Astrocyte (in vitro differentiated cells and primary cell): ENCODE measurements at regions not wholly inside any gene's neighbourhood (a gene's known extent, or its start where the extent isn't known, plus 50 kb on each side); places are given as distances from the start of the nearest gene placed in this dataset.

Source experiments
- DNase-seq: peaks from one replicate; pipeline ENCODE4 v3.0.0-alpha.2; 2010; ENCODE audit warnings: low read depth
- FAIRE-seq: peaks from 2 replicates; lab custom pipeline; 2011; peaks lifted over from hg19 to GRCh38; lab: Jason Lieb, UNC
- H2AFZ ChIP-seq: 2 replicates; pipeline ENCODE4 v1.6.0; 2012; ENCODE audit warnings: low read depth, low read length, inconsistent platforms
- H3K27ac ChIP-seq: 2 replicates; pipeline ENCODE4 v1.5.1; 2011; ENCODE audit warnings: low read depth, low read length, inconsistent platforms
- H3K27me3 ChIP-seq: 2 replicates; pipeline ENCODE4 v1.6.0; 2011; ENCODE audit warnings: low read length, inconsistent platforms; ENCODE audit not compliant: insufficient read depth
- H3K36me3 ChIP-seq: 2 replicates; pipeline ENCODE4 v1.5.1; 2011; ENCODE audit warnings: low read length, inconsistent platforms; ENCODE audit not compliant: insufficient read depth
- H3K4me1 ChIP-seq: 2 replicates; pipeline ENCODE4 v1.5.1; 2011; ENCODE audit warnings: low read length, inconsistent platforms; ENCODE audit not compliant: insufficient read depth
- H3K4me2 ChIP-seq: 2 replicates; pipeline ENCODE4 v1.6.0; 2012; ENCODE audit warnings: low read length, inconsistent platforms
- H3K4me3 ChIP-seq: 2 replicates; pipeline ENCODE4 v1.5.1; 2011; ENCODE audit warnings: low read depth, mild to moderate bottlenecking, low read length, inconsistent platforms; ENCODE audit not compliant: insufficient read depth
- H3K79me2 ChIP-seq: 2 replicates; pipeline ENCODE4 v1.6.0; 2012; ENCODE audit warnings: mild to moderate bottlenecking, low read length, inconsistent platforms; ENCODE audit not compliant: insufficient read depth
- H3K9ac ChIP-seq: 2 replicates; pipeline ENCODE4 v1.6.0; 2012; ENCODE audit warnings: mild to moderate bottlenecking, low read length, inconsistent platforms
- H3K9me3 ChIP-seq: 2 replicates; pipeline ENCODE4 v1.5.1; 2012; ENCODE audit warnings: low read depth, mild to moderate bottlenecking, low read length, inconsistent platforms; ENCODE audit not compliant: insufficient read depth
- H4K20me1 ChIP-seq: 2 replicates; pipeline ENCODE4 v1.6.0; 2012; ENCODE audit warnings: low read length, inconsistent platforms; ENCODE audit not compliant: insufficient read depth
- H3K27ac Mint-ChIP-seq: one replicate; pipeline ENCODE4 v1.8.0; 2021; ENCODE audit warnings: mild to moderate bottlenecking, mixed read lengths; ENCODE audit not compliant: unreplicated experiment
- H3K27me3 Mint-ChIP-seq: one replicate; pipeline ENCODE4 v1.8.0; 2021; ENCODE audit warnings: low read depth, mixed read lengths; ENCODE audit not compliant: unreplicated experiment
- H3K36me3 Mint-ChIP-seq: one replicate; pipeline ENCODE4 v1.8.0; 2021; ENCODE audit warnings: low read depth, mixed read lengths; ENCODE audit not compliant: unreplicated experiment
- H3K4me1 Mint-ChIP-seq: one replicate; pipeline ENCODE4 v1.8.0; 2021; ENCODE audit warnings: low read depth, mixed read lengths; ENCODE audit not compliant: unreplicated experiment
- H3K4me3 Mint-ChIP-seq: one replicate; pipeline ENCODE4 v1.8.0; 2021; ENCODE audit warnings: mild to moderate bottlenecking, moderate library complexity, mixed read lengths; ENCODE audit not compliant: unreplicated experiment
- H3K9me3 Mint-ChIP-seq: one replicate; pipeline ENCODE4 v1.8.0; 2021; ENCODE audit warnings: mild to moderate bottlenecking, mixed read lengths; ENCODE audit not compliant: unreplicated experiment
- EZH2 ChIP-seq: IDR thresholded peaks from 2 replicates; pipeline ENCODE4 v1.6.1; 2012; ENCODE audit warnings: mild to moderate bottlenecking, low read length, inconsistent platforms; ENCODE audit not compliant: insufficient read depth
- TF ChIP-seq, protein P1 (sequence below): IDR thresholded peaks from 2 replicates; pipeline ENCODE4 v1.5.1; 2011; ENCODE audit warnings: low read depth, mild to moderate bottlenecking, inconsistent platforms, low read length, moderate library complexity; ENCODE audit not compliant: insufficient read depth

DNA sequence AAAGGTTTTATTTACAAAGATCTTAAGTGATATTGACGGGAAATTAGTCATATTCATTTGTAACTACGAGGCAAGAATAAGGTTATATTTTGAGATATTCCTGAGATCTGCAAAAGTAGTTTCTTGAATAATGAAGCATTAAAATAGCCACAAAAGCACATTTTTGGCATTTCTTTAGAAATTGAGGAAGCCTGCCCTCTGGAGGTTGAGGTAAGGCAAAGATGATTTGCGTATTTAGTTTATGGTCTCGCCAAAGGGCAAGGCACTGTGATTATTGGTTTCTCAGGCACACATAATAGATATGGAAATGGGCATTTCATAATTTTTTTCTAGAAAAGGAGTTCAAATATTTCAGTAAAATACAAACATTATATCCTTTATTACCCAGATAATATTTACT is 143.7 kb upstream of the RPRM start:
- H3K27me3 Mint-ChIP-seq: no peaks in the 10 kb centered on the region
- no peaks in the 10 kb centered on the region for H3K79me2 ChIP-seq
- no peaks in the 10 kb centered on the region for H3K27me3 ChIP-seq
- no peak for FAIRE-seq
- H3K9me3 ChIP-seq: peaks cover 3% of the 10 kb centered on the region
- H3K4me3 ChIP-seq: no peak overlapping the region
- H3K27ac Mint-ChIP-seq: no peak overlapping the region
- H3K9ac ChIP-seq: no peak overlapping the region
- H3K4me1 Mint-ChIP-seq: no peaks in the 10 kb centered on the region
- H2AFZ ChIP-seq: no peak overlapping the region
- DNase-seq: no peak
- no peak overlapping the region for H3K4me3 Mint-ChIP-seq
- H4K20me1 ChIP-seq: no peaks in the 10 kb centered on the region
- no peak overlapping the region for H3K4me2 ChIP-seq
- no peak overlapping the region for H3K27ac ChIP-seq
- no peaks in the 10 kb centered on the region for H3K9me3 Mint-ChIP-seq
- TF ChIP-seq, protein P1, sequence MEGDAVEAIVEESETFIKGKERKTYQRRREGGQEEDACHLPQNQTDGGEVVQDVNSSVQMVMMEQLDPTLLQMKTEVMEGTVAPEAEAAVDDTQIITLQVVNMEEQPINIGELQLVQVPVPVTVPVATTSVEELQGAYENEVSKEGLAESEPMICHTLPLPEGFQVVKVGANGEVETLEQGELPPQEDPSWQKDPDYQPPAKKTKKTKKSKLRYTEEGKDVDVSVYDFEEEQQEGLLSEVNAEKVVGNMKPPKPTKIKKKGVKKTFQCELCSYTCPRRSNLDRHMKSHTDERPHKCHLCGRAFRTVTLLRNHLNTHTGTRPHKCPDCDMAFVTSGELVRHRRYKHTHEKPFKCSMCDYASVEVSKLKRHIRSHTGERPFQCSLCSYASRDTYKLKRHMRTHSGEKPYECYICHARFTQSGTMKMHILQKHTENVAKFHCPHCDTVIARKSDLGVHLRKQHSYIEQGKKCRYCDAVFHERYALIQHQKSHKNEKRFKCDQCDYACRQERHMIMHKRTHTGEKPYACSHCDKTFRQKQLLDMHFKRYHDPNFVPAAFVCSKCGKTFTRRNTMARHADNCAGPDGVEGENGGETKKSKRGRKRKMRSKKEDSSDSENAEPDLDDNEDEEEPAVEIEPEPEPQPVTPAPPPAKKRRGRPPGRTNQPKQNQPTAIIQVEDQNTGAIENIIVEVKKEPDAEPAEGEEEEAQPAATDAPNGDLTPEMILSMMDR: no peak
- TF ChIP-seq EZH2: no peak
- H3K36me3 ChIP-seq: no peaks in the 10 kb centered on the region
- no peaks in the 10 kb centered on the region for H3K36me3 Mint-ChIP-seq
- H3K4me1 ChIP-seq: no peaks in the 10 kb centered on the region

DNA sequence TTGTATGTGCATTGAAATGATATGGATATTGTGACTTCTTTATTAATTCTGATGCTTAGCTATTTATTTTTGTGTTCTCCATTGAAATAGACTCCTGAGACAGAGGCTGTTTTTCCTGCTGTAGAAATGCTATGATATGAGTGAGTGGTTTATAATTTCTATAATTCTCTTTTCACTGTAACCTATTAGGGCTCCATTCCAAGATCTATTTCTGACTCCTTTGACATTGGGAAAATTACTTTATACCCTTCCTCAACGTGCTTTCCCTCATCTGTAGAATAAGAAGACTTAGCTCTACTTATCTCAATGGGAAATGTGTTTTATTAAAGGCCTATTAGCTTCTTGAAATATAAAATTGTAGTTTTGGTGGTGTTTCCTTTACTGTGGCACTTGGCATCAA is 144.5 kb upstream of the RPRM start:
- H3K4me3 ChIP-seq: no peak overlapping the region
- FAIRE-seq (peak; percentile 5), DNase-seq (no peak)
- H3K4me2 ChIP-seq: no peak overlapping the region
- Mint-ChIP-seq H3K9me3 (no peaks in the 10 kb centered on the region), H3K27ac (no peak overlapping the region), H3K4me1 (no peaks in the 10 kb centered on the region), H3K4me3 (no peak overlapping the region), H3K36me3 (no peaks in the 10 kb centered on the region), H3K27me3 (no peaks in the 10 kb centered on the region)
- H3K9me3 ChIP-seq: peaks cover 3% of the 10 kb centered on the region
- TF ChIP-seq EZH2: no peak
- TF ChIP-seq, protein P1: no peak
- H3K36me3 ChIP-seq: no peaks in the 10 kb centered on the region
- no peaks in the 10 kb centered on the region for H4K20me1 ChIP-seq
- H3K9ac ChIP-seq: no peak overlapping the region
- no peaks in the 10 kb centered on the region for H3K27me3 ChIP-seq
- no peaks in the 10 kb centered on the region for H3K4me1 ChIP-seq
- no peak overlapping the region for H2AFZ ChIP-seq
- H3K79me2 ChIP-seq: no peaks in the 10 kb centered on the region
- H3K27ac ChIP-seq: no peak overlapping the region

DNA sequence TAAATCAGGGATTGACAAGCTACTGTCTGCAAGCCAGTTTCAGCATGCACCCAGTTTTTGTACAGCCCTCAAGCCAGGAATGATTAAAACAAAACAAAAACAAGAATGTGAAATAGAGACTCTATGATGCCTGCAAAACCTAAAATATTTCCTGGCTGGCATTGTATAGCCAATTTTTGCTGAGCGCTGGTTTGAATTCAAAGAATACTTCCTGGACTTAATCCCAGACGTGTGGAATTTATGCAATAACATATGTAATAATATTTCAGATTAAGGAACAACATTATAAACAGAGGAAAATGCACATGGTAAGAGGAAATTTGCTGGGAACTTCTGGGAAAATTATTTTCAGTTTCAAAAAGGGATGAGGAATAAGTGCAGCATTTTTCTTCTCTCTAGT is 148.1 kb upstream of the RPRM start:
- no peaks in the 10 kb centered on the region for H3K36me3 ChIP-seq
- DNase-seq: no peak
- no peak overlapping the region for H3K4me2 ChIP-seq
- FAIRE-seq: no peak
- Mint-ChIP-seq H3K4me1 (no peaks in the 10 kb centered on the region), H3K27ac (no peak overlapping the region), H3K36me3 (no peaks in the 10 kb centered on the region), H3K9me3 (peaks cover 6% of the 10 kb centered on the region), H3K4me3 (no peak overlapping the region), H3K27me3 (no peaks in the 10 kb centered on the region)
- no peaks in the 10 kb centered on the region for H3K79me2 ChIP-seq
- H3K9ac ChIP-seq: no peak overlapping the region
- no peak overlapping the region for H2AFZ ChIP-seq
- H3K4me1 ChIP-seq: no peaks in the 10 kb centered on the region
- no peak overlapping the region for H3K27ac ChIP-seq
- TF ChIP-seq EZH2: no peak
- TF ChIP-seq, protein P1: no peak
- H4K20me1 ChIP-seq: no peaks in the 10 kb centered on the region
- H3K4me3 ChIP-seq: no peak overlapping the region
- peaks cover 3% of the 10 kb centered on the region for H3K9me3 ChIP-seq
- H3K27me3 ChIP-seq: no peaks in the 10 kb centered on the region
